ENCODE measurements at regions not wholly inside any gene's neighbourhood (a gene's known extent, or its start where the extent isn't known, plus 50 kb on each side); places are given as distances from the start of the nearest gene placed in this dataset.

DNA sequence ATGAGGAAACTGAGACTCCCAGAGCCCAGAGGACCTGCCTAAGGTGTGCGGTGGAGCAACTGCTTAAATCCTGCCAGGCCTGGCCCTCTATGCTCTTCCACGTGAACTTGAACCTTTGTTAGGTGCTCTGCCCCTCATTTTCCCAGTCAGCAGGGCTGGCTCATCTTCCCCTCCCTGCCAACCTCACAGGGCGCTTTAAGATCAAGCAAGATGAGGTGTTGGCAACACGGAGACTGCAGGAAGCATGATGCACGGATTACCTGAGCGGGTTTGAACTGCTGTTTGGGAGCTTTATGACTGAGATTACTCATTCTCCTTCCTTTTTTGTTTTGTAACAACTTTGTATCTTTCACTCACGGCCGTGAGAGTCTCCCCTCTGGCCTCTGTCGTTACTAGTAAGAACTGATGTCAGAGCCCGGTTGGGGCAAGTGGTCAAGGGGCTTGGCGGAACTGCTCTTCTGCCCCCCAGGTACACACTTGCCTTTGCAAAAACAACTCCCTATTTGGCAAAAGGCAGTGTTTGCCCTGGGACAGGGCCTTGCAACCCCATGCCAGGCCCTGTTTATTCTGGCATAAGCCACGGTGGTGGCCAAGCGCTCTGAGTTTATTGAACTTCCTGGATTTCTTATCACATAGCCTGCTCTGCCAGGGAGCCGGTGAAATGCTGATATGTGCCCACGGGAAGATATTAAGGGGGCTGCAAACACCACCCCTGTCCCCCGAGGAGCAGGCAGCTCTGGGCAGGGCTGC, 127.8 kb downstream of the INHBB start:
- no peak for TF ChIP-seq FOXM1 (IDR thresholded peaks at IDR 0.05; ENCODE audit: borderline replicate concordance, low read depth)
- TF ChIP-seq RAD21 (IDR thresholded peaks at IDR 0.05; ENCODE audit: low read depth) = no peak
- TF ChIP-seq YY1 (IDR thresholded peaks at IDR 0.05; ENCODE audit: low read depth) = no peak
- no peak for TF ChIP-seq EP300 (IDR thresholded peaks at IDR 0.05; ENCODE audit: borderline replicate concordance)
- TF ChIP-seq, protein P1, sequence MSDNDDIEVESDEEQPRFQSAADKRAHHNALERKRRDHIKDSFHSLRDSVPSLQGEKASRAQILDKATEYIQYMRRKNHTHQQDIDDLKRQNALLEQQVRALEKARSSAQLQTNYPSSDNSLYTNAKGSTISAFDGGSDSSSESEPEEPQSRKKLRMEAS (IDR thresholded peaks at IDR 0.05) = no peak
